GM21723 (cell line): ENCODE measurements at regions not wholly inside any gene's neighbourhood (a gene's known extent, or its start where the extent isn't known, plus 50 kb on each side); places are given as distances from the start of the nearest gene placed in this dataset.
"Not testable (repeated sequence)": the region's sequence is repeated elsewhere in the genome, so short reads cannot be mapped to it uniquely, and the experiment has no call there.

Experiments used
- ATAC-seq: cut with Tn5 transposase; IDR thresholded peaks from one replicate; pipeline ENCODE4 v1.9.1; 2021; ENCODE audit warnings: mild to moderate bottlenecking, moderate library complexity; ENCODE audit not compliant: unreplicated experiment

GRCh38 chr4:1561286-1561990 is 122.7 kb downstream of the FAM53A start:
- no peak for ATAC-seq

- ATAC-seq = no peak
Measured at GRCh38 chr4:1559896-1560650, 124.0 kb downstream of the FAM53A start.

- no peak for ATAC-seq
Measured at GRCh38 chr4:1558205-1558604, 125.9 kb downstream of the FAM53A start.

- ATAC-seq = no peak
Measured at GRCh38 chr4:1557221-1557597, 126.9 kb downstream of the FAM53A start.

- no peak for ATAC-seq
Measured at GRCh38 chr4:1556541-1557220, 127.4 kb downstream of the FAM53A start.

GRCh38 chr4:1554876-1555265 is 129.2 kb downstream of the FAM53A start:
- no peak for ATAC-seq

GRCh38 chr4:1554246-1554875 is 129.8 kb downstream of the FAM53A start:
- no peak for ATAC-seq

GRCh38 chr4:1553365-1553764 is 130.7 kb downstream of the FAM53A start:
- ATAC-seq = no peak

GRCh38 chr4:1552451-1552850 is 131.7 kb downstream of the FAM53A start:
- no peak for ATAC-seq

GRCh38 chr4:1551211-1551610 is 132.9 kb downstream of the FAM53A start:
- no peak for ATAC-seq

- no peak for ATAC-seq
Measured at GRCh38 chr4:1550122-1551070, 133.7 kb downstream of the FAM53A start.

GRCh38 chr4:1549638-1550035 is 134.5 kb downstream of the FAM53A start:
- ATAC-seq = no peak

GRCh38 chr4:1548827-1549637 is 135.1 kb downstream of the FAM53A start:
- not testable (repeated sequence) for ATAC-seq

GRCh38 chr4:1547856-1548826 is 136.0 kb downstream of the FAM53A start:
- no peak for ATAC-seq

- no peak for ATAC-seq
Measured at GRCh38 chr4:1547131-1547855, 136.8 kb downstream of the FAM53A start.

GRCh38 chr4:1544861-1545281 is 138.6 kb upstream of the NKX1-1 start:
- no peak for ATAC-seq

- ATAC-seq = not testable (repeated sequence)
Measured at GRCh38 chr4:1544435-1544834, 138.2 kb upstream of the NKX1-1 start.

- ATAC-seq = no peak
Measured at GRCh38 chr4:1543976-1544375, 137.7 kb upstream of the NKX1-1 start.
